OCI-M2 (cell line): ENCODE measurements at regions not wholly inside any gene's neighbourhood (a gene's known extent, or its start where the extent isn't known, plus 50 kb on each side); places are given as distances from the start of the nearest gene placed in this dataset.

Source experiments
- DNase-seq: peaks from one replicate; lab custom pipeline; 2025; ENCODE audit not compliant: unreplicated experiment; lab: John Stamatoyannopoulos, UW

DNA sequence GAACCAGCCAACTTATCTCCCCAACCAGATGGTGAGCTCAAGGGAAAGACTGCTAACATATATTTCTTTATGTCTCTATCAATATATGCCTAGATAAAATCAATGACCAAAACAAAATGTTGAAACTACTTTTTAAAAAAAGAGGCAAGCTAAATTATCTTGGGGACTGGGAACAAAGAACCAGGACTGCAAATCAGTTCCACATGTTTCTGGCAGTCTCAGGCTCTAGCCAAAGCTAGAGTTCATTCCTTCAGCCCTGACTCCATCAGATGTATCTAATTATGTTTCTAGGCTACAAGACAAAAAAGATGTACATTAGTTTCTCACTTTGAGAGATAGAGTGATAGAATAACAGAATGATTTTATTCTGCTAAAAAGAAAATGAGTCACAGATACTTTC, 1290.3 kb upstream of the SORCS1 start:
- no peak for DNase-seq

DNA sequence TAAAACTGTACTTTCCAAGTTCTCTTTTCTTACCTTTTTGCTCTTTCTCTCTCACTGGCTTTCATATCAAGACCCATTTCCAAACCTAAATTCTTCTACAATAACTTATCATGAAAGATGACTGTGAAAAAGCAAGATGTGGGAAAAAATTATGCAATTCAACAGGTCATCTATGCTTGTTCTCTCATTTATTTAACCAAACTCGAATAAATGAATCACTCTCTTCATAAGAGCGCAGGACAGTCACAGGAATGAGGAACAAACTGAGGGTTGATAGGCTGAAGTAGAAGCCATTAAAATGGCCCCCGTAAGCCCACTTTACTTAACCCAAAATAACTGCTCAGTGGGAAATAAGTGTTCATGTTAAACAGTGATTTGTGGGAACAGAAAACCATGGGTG, 1289.7 kb upstream of the SORCS1 start:
- DNase-seq = no peak

DNA sequence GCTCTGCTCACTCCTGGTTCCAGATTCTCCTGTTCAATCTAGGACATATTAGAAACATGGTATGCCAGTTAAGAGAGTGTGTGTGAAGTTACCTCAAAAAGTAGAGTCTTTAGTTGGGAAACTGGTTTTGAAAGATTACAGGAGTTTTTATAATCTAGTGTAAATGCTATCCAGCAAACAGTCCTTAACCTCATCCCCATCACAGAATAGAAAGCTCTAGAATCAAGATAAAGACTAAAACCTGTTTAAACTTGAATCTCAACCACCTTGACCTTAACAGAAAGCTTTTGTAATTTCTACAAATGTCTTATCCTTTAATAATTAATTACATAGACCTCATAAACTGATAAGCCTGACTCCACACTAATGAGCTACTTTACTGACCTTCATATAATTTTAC, 1288.7 kb upstream of the SORCS1 start:
- DNase-seq = no peak

DNA sequence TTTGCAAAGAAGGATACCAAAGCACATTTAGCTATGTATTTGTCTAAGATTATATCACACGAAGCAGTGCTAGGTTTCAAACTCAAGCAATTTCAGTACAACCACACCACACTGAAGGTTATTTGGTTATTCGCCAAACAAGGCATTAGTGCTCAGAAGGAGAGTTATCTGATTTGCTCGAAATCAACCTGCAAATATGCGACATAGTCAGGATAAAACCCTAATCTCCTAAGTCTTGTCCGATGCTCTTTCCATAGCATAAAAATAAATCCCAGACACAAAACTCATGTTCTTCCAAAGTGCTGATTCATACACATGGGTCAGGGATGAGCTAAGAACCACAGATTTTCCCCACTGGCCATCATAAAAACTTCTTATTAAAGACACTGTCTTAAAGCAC, 1288.0 kb upstream of the SORCS1 start:
- no peak for DNase-seq

DNA sequence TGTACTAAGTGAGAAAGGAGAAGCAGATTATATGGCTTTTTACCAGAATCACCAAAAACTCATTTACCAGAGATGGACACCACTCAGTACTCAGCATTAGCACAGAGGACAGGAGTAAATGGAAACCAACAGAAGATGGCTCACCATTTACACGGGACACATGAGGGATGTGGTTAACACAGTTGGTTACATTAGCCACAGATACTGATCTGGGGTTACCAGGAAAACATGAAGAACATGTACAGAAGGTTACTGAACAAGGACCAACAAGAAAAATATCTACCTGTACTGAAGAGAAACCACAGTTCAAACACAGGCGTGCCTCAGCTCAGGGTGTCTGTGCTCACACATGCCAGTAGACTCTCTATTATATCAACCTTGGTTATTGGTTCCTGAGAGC, 1285.8 kb upstream of the SORCS1 start:
- DNase-seq = no peak

DNA sequence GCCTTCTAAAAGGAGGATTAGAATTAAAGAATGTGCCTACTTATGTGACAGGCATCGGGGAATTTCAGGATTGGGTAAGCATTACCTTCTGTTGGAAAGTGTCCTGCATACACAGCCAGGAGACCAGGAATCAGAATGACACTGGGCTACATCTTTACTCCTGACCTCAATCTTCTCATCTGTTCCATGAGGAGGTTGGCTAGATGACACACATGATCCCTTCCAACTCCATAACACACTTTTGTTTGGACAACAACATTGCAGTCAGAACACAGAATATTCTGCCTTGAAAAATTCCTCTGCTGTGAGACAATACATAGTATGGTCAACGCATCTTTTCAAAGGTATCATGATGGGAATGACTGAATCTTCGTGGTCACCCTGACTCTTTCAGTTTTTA, 1281.2 kb upstream of the SORCS1 start:
- DNase-seq = no peak

DNA sequence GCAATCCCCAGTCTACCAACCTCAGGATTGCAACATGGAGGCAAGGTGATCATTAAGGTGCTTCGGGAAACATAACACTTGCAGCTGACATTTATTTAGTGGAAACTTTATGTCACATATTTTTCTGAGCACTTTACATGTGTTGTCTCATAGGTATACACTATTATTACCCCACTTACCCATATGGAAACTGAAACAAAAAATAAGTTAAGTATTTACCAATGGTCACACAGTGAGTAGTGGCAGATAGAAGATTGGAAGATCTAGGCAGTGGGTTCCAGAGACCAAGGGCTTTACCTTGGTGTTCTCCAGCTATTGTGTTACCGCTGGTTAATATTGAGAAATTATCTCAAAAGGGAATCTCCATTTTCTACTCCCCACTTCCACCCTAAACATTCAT, 1279.1 kb upstream of the SORCS1 start:
- no peak for DNase-seq

DNA sequence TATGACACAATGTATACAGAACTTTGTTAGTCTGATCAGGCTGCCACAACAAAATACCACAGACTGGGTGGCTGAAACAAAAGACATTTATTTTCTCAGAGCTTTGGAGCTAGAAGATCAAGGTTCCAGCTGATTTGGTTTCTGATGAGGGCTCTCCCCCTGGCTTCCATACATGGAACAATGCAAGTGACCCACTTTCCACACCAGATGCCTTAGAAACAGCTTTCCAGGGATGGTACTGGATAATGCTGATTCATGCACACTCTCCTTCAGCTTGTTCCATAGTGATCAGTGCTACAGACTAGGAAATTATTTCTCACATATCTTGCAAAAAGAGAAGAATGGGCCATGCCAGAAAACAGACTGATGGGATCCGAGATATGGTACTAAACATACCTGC, 1274.9 kb upstream of the SORCS1 start:
- no peak for DNase-seq

DNA sequence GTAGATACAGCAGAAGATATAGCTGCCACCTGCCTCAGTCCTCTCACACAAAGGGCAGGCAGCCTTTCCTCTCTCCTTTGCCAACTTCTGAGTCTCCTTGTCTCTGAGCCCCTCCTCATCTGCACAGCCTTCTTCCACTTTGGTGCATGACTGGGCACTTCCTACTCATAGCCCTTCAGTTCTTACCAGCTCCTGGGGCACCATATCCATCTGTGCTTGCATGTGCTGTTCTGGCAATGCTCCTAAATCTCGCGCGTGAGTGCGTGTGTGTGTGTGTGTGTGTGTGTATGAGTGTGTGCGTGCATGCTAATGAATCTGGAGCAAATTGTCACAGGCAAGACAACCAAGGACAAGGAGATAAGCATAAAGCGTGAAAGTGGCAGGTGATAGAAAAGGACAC, 1271.6 kb upstream of the SORCS1 start:
- DNase-seq = no peak

DNA sequence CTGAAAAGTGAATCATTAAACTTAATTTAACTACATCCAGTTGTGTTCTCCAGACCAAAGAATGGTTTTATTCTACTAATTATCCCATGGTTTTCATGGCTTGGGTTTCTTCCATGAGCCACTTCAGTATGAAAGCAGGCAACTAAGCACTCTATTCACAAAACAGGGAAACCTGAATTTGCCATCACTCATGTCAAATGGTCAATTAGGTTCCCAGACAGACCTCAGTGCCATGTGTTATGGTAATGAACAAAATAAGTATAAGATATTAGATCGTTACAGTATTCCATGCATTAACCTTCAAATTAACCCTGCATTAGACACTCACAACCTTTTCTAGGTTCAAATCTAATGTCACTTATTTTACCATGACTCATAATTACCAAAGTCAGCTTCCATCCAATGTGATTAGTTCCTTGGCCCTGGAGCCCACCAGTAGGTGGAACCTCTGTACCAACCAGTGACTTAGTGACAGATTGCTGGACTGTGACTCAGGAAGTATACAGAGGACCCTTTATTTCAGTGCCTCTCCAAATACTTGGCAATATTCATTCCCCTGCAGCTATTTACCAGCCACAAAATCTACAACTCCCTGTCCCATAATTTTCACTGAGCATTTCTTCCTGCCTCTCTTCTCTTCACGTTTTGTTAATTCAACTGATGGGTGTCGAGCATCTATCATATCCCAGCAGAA, 1270.2 kb upstream of the SORCS1 start:
- no peak for DNase-seq

DNA sequence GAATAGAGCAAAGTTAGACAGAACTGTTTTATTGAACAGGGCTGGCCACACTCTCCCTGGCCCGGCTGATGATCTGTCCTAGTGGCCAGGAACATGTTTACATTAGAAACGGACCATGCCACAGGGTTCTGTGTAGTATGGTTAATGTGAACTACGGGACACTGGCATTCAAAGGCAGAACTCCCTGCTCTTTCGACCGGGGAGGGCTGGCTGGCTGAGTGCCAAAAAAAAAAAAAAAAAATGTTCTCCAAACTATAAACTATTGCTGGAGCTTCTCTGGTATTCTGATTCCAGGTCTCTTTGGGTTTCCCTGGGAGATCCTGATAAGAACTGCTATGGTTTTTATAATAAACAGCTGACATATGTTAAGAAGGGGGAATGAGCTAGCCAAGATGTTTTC, 1262.6 kb upstream of the SORCS1 start:
- DNase-seq = no peak

DNA sequence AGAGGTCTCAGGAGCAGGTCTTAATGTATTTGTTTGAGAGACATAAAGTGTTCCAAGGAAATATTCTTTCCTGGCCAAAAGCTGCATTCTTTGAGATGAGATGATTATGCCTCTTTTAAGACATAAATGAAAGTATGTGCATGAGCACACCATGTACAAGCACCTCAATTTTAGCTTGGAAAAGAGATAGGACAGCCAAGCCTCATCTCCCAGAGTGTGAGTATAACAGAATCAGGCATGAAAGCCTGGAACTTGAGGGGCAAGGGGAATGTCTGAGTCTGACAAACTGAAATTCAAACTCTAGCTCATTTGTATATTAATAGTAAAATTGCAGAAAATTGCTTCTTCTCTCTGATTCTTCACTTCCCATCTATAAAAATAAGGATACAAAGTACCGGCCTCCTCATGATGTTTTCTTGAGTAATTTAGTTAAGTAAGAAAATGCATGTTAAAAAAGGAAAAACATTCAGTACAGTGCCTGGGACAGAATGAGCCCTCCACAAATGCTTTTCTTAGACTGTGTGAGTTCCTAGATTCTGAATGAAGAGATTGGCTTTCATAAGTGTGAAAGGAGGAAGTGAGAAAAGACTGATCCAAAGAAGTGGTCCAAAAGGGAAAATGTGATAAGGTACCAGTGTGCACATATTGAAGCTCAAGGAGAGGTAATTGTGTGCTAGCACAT, 1260.9 kb upstream of the SORCS1 start:
- no peak for DNase-seq

DNA sequence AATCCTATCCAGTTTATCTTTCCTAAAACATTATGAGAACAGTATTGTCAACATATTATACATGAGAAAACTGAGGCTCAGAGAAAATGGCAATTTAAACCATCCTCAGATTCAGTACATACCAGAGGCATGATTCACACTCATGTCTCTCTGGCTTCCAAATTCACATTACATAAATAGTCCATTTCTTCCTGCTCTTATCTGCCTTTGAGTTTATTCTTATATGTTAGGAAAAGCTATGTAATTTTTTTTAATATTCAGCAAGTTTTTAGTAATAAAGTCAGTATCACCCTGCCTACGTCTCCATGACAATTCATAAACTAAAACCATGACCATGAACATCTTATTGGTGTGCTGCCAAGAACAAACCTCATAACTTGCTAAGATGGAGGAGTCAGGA, 1260.2 kb upstream of the SORCS1 start:
- no peak for DNase-seq

DNA sequence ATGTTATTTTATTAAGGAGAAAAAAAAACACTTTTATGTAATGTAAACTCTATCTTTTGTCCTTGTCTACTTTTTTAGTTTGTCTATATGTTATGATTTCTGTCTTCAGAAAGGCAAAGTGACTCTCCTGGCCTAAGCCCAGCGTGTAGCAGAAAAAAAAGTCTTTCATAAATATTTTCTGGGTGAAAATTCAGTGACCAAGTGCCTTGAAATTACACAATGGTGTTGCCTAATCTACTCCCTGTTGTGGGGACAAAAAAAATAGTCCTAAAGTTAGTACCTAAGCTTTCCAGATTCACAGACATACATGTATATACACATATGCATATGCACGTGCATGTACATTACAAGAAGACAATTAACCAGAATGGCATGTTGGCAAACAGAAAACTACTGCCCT, 1257.8 kb upstream of the SORCS1 start:
- DNase-seq = no peak

DNA sequence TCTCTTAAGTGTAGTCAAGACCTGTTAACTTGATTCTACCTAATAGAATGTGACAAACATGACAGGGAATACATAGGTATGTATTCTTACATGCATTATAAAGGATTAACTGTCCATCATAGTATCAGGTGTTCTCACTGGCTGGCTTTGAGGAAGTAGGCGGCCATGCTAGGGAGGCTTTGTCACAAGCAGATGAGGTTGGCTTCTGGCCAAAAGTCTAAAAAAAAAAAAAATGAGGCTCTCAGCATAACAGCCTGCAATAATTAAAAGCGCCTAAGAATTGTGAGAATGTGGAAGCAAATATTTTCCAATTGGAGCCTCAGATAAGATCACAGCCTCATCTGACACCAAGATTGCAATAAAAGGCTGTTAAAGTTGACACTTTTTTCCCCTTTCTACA, 1256.8 kb upstream of the SORCS1 start:
- DNase-seq = no peak

DNA sequence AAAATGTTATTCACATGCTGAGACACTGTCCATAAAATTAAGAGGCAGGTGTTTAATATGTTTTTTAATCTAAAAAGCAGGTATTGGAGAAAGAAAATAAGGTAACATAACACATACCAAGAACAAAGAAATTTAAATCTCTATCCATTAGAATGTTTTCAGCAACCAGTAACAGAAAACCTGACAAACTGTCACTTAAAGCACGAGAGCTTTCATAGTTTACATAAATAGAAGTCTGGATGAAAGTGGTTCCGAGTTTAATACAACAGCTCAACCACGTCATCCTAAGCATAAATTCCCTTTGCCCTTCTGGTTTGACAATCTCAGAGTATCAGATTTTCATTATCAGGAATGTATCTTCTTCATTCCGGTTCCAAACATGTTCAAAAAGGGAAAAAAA, 1249.4 kb upstream of the SORCS1 start:
- DNase-seq = no peak

DNA sequence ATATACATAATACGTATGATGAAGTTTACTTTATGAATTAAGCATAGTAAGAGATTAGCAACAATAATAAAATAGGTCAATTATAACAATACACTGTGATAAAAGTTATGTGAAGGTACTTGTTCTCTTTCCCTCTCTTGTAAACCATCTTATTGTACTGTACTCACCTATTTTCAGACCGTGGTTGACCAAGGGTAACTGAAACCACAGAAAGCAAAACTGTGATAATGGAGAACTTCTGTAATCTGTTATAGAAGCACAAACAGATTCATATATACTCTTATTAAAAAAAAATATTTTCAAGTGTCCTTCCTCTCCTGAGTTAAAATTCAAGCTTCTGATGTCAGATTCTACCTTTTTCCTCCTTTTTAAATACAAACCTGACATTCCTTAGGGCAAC, 1247.8 kb upstream of the SORCS1 start:
- no peak for DNase-seq

DNA sequence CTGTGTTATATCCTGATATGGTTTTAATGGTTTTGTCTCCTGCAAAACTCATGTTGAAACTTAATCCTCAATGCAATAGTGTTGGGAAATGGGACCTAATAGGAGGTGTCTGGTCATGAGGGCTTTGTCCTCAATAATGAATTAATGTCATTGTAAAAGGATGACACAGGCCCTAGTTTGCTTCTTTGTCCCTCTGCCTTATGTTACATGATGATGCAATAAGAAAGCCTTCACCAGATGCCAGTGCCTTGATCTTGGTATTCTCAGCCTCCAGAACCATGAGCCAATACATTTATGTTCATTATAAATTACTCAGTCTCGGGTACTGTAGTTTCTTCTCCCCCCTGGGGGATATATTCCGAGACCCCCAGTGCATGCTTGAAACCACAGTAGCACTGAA, 1247.4 kb upstream of the SORCS1 start:
- no peak for DNase-seq

DNA sequence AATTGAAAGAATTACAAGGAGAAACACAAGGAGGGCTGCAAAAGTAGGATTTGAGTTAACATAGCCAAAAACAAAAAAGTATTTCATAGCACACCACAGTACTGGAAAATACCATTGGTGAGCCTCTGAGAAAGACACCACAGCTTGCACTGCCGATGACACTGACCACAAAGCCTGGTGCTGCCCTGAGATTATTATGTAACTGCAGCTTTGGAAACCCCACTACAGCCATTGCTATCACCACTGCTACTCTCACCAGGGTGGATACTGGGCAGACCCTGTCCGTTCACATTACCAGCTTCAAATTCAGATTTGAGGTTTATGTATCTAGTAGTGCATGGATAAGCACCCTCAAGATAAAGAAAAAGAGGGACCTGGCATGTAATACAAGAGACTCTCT, 1246.7 kb upstream of the SORCS1 start:
- DNase-seq = no peak

DNA sequence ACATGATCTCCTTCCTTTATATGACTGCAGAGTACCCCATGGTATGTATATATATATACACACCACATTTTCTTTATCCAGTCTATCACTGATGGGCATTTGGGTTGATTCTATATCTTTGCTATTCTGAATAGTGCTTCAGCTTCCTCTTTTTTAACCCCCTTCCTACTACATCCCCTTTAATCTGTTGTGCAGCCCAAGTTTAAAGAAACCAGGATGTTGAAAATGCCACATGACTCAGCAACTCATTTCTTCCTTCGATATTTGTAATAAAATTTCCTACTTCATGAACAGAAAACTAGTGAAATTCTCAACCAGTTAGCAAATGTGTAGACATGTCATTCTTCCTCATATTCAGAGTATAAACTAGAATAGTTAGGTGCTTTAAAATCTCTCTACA, 1245.7 kb upstream of the SORCS1 start:
- no peak for DNase-seq

DNA sequence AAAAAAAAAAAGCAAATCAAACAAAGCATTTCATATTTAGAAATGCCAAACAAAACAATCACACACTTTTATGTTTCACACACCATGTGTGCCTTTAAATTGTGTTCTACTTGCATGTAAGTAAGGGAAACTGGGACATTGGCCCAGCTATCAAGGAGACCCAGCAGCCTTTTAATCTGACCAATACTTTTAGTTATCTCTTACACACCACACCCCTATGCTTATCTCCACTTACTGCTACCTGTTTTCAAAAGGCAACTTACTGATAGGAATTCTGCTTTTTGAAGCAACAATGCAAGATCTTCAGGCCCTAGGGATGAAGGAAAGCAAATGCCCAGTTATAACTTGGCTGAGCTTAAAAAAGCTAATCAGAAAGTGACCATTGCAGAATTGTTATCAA, 1244.8 kb upstream of the SORCS1 start:
- DNase-seq = no peak

DNA sequence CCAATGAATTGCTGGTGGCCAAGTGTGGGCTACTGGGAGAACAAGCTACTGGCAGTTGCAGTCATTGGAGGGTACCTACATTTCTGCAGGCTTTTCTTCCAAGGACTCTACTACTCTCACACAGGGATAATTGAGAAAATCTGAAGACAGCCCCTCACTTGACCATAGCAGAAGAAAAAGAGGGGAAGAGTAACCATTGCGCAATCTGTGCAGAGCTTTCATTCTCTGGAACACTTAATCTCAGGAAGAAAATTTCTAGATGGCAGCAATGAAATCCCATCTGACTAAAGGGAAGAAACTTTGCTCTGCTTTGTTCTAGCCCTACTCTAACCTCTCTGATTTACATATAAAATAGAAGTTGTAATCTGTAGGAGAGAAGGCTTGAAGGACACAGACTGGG, 1239.6 kb upstream of the SORCS1 start:
- DNase-seq = no peak

DNA sequence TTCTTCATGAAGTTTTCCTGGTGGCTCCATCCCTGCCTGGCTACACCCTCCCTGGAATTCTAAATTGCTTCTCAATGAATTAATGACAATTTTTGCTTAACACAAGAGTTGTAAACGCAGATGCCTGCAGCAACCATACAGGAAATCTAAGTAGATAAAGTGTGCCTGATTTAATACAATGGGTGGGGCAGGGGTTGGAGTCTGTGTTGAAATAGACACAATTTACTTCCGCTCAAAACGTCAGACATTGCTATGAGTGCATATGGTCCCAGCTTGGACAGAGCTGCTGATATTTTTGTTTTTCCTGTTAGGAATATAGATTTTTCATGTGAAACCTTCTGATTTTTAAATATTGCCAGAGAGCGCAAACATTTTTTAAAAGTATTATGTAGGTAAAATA, 1235.0 kb upstream of the SORCS1 start:
- DNase-seq = no peak
